Kidney (tissue), 13 donors: ENCODE measurements at regions not wholly inside any gene's neighbourhood (a gene's known extent, or its start where the extent isn't known, plus 50 kb on each side); places are given as distances from the start of the nearest gene placed in this dataset.
A peak's percentile ranks its signal among the peaks of the same experiment; 100 is the strongest.

Experiments used
- DNase-seq, 5 donors: peaks; one replicate each; pipeline ENCODE4 v3.0.0-alpha.2; 2013 to 2020
- FAIRE-seq: peaks from 2 replicates; lab custom pipeline; 2012; peaks lifted over from hg19 to GRCh38; lab: Jason Lieb, UNC
- H3K27ac ChIP-seq, 2 donors: one replicate each; pipeline ENCODE4 v1.7.0; 2013; ENCODE audit warnings: low read depth in 2 of 2, low read length in 2 of 2, inconsistent platforms in 1 of 2
- H3K27me3 ChIP-seq: one replicate; pipeline ENCODE4 v1.7.1; 2013; ENCODE audit warnings: low read length, inconsistent platforms; ENCODE audit not compliant: control insufficient read depth, insufficient read depth
- H3K36me3 ChIP-seq, 3 donors: one replicate each; pipeline versions ENCODE4 v1.7.0 to v1.7.1; 2013; ENCODE audit warnings: low read length in 3 of 3, control low read depth in 1 of 3, inconsistent platforms in 1 of 3; ENCODE audit not compliant: insufficient read depth in 3 of 3, control insufficient read depth in 2 of 3
- H3K4me1 ChIP-seq, 3 donors: one replicate each; pipeline versions ENCODE4 v1.7.0 to v1.7.1; 2013; ENCODE audit warnings: low read length in 3 of 3, inconsistent platforms in 1 of 3, low read depth in 1 of 3; ENCODE audit not compliant: control insufficient read depth in 2 of 3, insufficient read depth in 2 of 3
- H3K4me3 ChIP-seq, 3 donors: one replicate each; pipeline versions ENCODE4 v1.7.0 to v1.8.1; 2013; ENCODE audit warnings: low read length in 3 of 3, control low read depth in 1 of 3, inconsistent platforms in 1 of 3
- H3K9ac ChIP-seq, 3 donors: one replicate each; pipeline versions ENCODE4 v1.7.0 to v1.7.1; 2013; ENCODE audit warnings: low read length in 3 of 3, control low read depth in 1 of 3, inconsistent platforms in 1 of 3
- H3K9me3 ChIP-seq, 3 donors: one replicate each; pipeline versions ENCODE4 v1.7.0 to v1.7.1; 2013; ENCODE audit warnings: low read length in 3 of 3, control low read depth in 1 of 3, inconsistent platforms in 1 of 3; ENCODE audit not compliant: control insufficient read depth in 2 of 3, insufficient read depth in 1 of 3
- intact Hi-C: fragments of 100-400 bp; cut with DNase I; formaldehyde crosslinking; loops from one replicate; pipeline ENCODE4 v1.11.1; 2022
- TF ChIP-seq, protein P1 (sequence below): IDR thresholded peaks from 3 replicates; pipeline ENCODE4 v1.5.1; 2012; ENCODE audit warnings: mild to moderate bottlenecking, moderate library complexity, borderline replicate concordance; ENCODE audit not compliant: insufficient read depth; ENCODE audit errors: extremely low read depth
- donor health status: control.
- donor health status: control.
- donor health status: control.
- donor health status: control.
- donor health status: control.
- donor health status: DM: yes; HTN: yes; CAD: no.
- donor health status: Normal renal cell carcinoma (clear cell type).

DNA sequence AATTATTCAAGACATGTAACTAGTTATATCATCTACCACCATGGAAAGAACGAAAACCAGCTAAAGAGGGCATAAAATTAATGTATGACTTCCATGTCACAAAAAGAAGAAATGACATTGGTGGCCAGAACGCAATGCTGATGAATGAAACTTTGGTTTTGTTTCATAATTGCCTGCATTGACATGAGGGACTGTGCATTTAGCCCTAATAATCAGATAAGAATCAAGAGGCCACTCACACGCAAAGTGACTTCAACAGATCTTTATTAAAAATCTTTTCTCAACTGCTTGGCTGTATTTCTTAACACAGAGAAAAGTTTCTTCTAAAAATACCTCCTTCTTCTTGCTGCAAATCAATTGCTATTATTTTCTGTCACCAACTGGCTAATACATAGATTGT lies 184.7 kb upstream of the RUNX1 start:
- DNase-seq: no peak
- H3K27me3 ChIP-seq: no peaks in the 10 kb centered on the region
- H3K36me3 ChIP-seq: no peaks in the 10 kb centered on the region
- TF ChIP-seq, protein P1, sequence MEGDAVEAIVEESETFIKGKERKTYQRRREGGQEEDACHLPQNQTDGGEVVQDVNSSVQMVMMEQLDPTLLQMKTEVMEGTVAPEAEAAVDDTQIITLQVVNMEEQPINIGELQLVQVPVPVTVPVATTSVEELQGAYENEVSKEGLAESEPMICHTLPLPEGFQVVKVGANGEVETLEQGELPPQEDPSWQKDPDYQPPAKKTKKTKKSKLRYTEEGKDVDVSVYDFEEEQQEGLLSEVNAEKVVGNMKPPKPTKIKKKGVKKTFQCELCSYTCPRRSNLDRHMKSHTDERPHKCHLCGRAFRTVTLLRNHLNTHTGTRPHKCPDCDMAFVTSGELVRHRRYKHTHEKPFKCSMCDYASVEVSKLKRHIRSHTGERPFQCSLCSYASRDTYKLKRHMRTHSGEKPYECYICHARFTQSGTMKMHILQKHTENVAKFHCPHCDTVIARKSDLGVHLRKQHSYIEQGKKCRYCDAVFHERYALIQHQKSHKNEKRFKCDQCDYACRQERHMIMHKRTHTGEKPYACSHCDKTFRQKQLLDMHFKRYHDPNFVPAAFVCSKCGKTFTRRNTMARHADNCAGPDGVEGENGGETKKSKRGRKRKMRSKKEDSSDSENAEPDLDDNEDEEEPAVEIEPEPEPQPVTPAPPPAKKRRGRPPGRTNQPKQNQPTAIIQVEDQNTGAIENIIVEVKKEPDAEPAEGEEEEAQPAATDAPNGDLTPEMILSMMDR: no peak
- no peaks in the 10 kb centered on the region for H3K9me3 ChIP-seq
- intact Hi-C loops: no loop called here
- no peak overlapping the region for H3K9ac ChIP-seq
- H3K4me1 ChIP-seq: no peaks in the 10 kb centered on the region
- H3K27ac ChIP-seq: no peak overlapping the region
- no peak for FAIRE-seq
- H3K4me3 ChIP-seq: no peak overlapping the region

DNA sequence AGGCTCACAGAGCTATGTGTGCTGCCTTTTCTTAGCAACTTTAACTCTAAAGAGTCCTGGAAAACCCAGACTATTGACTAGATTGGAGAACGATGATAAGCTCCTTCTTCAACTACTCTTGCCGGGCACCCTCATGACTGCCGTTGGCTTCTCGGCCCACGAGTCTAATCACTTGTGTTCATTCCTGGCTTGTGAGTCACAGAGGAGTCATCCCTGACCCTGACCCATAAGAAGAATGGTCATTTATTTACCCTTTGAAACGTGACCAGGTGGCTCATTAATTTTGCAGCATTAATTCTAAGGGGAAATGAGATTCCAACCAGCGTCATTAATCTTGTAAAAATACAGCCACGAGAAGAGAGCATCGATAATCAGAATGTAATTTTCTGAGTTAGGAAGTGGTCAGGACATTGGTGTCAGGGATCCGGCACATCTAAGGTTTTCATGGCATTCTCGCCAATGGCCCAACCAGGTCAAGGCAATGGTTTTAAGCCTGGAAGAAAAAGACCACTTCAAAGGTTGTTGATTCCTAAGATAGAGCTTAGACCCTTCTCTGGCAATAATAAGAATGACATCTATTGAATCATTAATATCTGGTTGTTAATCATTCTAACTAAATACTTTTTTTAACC lies 183.6 kb upstream of the RUNX1 start:
- FAIRE-seq (no peak), DNase-seq (peak in 2 of 5 donors; percentile 29 to 45)
- Histone ChIP-seq H3K4me1 (no peaks in the 10 kb centered on the region), H3K4me3 (no peak overlapping the region), H3K36me3 (no peaks in the 10 kb centered on the region), H3K9ac (no peak overlapping the region), H3K9me3 (no peaks in the 10 kb centered on the region), H3K27me3 (no peaks in the 10 kb centered on the region), H3K27ac (no peak overlapping the region)
- intact Hi-C loops: no loop called here
- TF ChIP-seq, protein P1: no peak

- FAIRE-seq (no peak), DNase-seq (no peak)
- Histone ChIP-seq H3K9me3 (no peaks in the 10 kb centered on the region), H3K4me3 (no peak overlapping the region), H3K36me3 (no peaks in the 10 kb centered on the region), H3K27me3 (no peaks in the 10 kb centered on the region), H3K9ac (no peak overlapping the region), H3K4me1 (peaks cover 0 to 5% (median 0%) of the 10 kb centered on the region in 3 donors), H3K27ac (no peak overlapping the region)
- intact Hi-C loops: no loop called here
- TF ChIP-seq, protein P1: no peak
These were observed 182.0 kb upstream of the RUNX1 start for GRCh38 chr21:35231090-35231489.

DNA sequence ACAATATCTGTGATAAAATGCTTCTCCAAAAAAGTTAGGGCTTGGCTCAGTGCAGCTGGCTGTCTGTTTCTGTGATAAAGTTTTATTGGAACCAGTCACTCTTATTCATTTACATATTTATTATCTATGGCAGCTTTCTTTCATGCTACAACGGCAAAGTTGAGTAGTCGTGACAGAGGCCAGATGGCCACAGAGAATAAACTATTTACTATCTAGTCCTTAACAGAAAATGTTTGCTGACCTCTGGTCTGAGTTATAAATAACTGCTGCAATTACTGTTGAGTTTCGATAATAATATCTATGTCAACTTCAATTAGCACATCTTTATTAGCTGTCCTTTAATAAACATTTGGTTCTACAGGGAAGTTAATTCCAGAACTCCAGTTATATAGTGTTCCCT lies 180.2 kb upstream of the RUNX1 start:
- no peak for FAIRE-seq
- no peaks in the 10 kb centered on the region for H3K36me3 ChIP-seq
- intact Hi-C loops: no loop called here

More for the DNA sequence above, 180.2 kb upstream of the RUNX1 start:
- no peak overlapping the region for H3K4me3 ChIP-seq
- H3K27ac ChIP-seq: no peak overlapping the region
- H3K27me3 ChIP-seq: no peaks in the 10 kb centered on the region
- peak in 1 of 5 donors; percentile 27 for DNase-seq
- peaks cover 0 to 6% (median 0%) of the 10 kb centered on the region in 3 donors for H3K4me1 ChIP-seq
- TF ChIP-seq, protein P1: no peak
- H3K9ac ChIP-seq: no peak overlapping the region
- no peaks in the 10 kb centered on the region for H3K9me3 ChIP-seq
